HCT116 (cell line): ENCODE measurements at regions not wholly inside any gene's neighbourhood (a gene's known extent, or its start where the extent isn't known, plus 50 kb on each side); places are given as distances from the start of the nearest gene placed in this dataset.
"Not testable (repeated sequence)": the region's sequence is repeated elsewhere in the genome, so short reads cannot be mapped to it uniquely, and the experiment has no call there.

Experiments
- ATAC-seq: fragments of 200-7000 bp; cut with Tn5 transposase; 2 replicates; pipeline ENCODE4 v1.9.1; 2020; ENCODE audit warnings: mild to moderate bottlenecking, moderate library complexity
- BruUV-seq: library from RNA; stranded (reverse); fragments of 400-500 nt; replicated peaks from 2 replicates; lab custom pipeline; 2021; lab: Mats Ljungman, UMichigan
- CTCF ChIA-PET: fragments of 300-600 bp; sonication (Branson Sonifier 250); formaldehyde crosslinking; loops from one replicate; lab custom pipeline; 2021; ENCODE audit warnings: antibody characterized with exemption; lab: Charles Lee
- POLR2A ChIA-PET: fragments of 300-600, 350-600 bp; sonication (Branson Sonifier 250); formaldehyde crosslinking; loops from one replicate; lab custom pipeline; 2021; ENCODE audit warnings: antibody characterized with exemption; lab: Charles Lee
- RAD21 ChIA-PET, 2 experiments: fragments of 300-600 bp; sonication (Branson Sonifier 250); formaldehyde crosslinking; loops; one replicate each; lab custom pipeline; 2023; ENCODE audit warnings: low total read pairs in 2 of 2; ENCODE audit not compliant: uncharacterized antibody in 2 of 2, unreplicated experiment in 2 of 2, low non-redundant PET in 1 of 2; lab: Charles Lee
- DNase-seq: peaks from one replicate; pipeline ENCODE4 v3.0.0-alpha.2; 2010; ENCODE audit warnings: low read depth, low spot score
- H2AFZ ChIP-seq: fragments of 200-600 bp; shearing (Covaris generic), sonication (generic); 2 replicates; pipeline ENCODE4 v1.6.1; 2017; ENCODE audit warnings: low read depth, mixed run types, mixed read lengths, antibody characterized with exemption, low read length; ENCODE audit not compliant: poor library complexity, severe bottlenecking
- H3K27ac ChIP-seq: 2 replicates; pipeline ENCODE4 v1.5.1; 2012; ENCODE audit warnings: low read depth, low read length
- H3K27me3 ChIP-seq: fragments of 200-600 bp; sonication (generic); 2 replicates; pipeline ENCODE4 v1.6.1; 2016; ENCODE audit warnings: mixed run types, low read length, mixed read lengths; ENCODE audit not compliant: insufficient read depth
- H3K36me3 ChIP-seq, 2 experiments: fragments of 200-500 bp in 1 of 2; fragments of 200-600 bp in 1 of 2; sonication (Bioruptor generic) in 1 of 2; sonication (generic) in 1 of 2; 2 replicates each; pipeline versions ENCODE4 v1.5.1 to v1.6.1; 2014 to 2016; ENCODE audit warnings: low read length in 2 of 2, inconsistent platforms in 1 of 2, mixed read lengths in 1 of 2, mixed run types in 1 of 2; ENCODE audit not compliant: insufficient read depth in 2 of 2, control insufficient read depth in 1 of 2
- H3K4me1 ChIP-seq, 2 experiments: fragments of 200-600 bp in 1 of 2; sonication (generic) in 1 of 2; 2 replicates each; pipeline versions ENCODE4 v1.5.1 to v1.6.1; 2012 to 2017; ENCODE audit warnings: low read length in 2 of 2, inconsistent platforms in 1 of 2, mild to moderate bottlenecking in 1 of 2, mixed read lengths in 1 of 2, mixed run types in 1 of 2, moderate library complexity in 1 of 2; ENCODE audit not compliant: insufficient read depth in 2 of 2, control insufficient read depth in 1 of 2
- H3K4me2 ChIP-seq: fragments of 200-600 bp; sonication (generic); 2 replicates; pipeline ENCODE4 v1.6.1; 2017; ENCODE audit warnings: mixed run types, low read length, mixed read lengths
- H3K4me3 ChIP-seq, 2 experiments: fragments of 200-600 bp in 1 of 2; sonication (generic) in 1 of 2; replicated peaks in 1 of 2; 2 replicates each; pipeline ENCODE4 v1.5.1; 2011 to 2016; ENCODE audit warnings: low read length in 2 of 2, control low read depth in 1 of 2, low read depth in 1 of 2, mild to moderate bottlenecking in 1 of 2, mixed read lengths in 1 of 2, mixed run types in 1 of 2
- H3K79me2 ChIP-seq: fragments of 200-600 bp; sonication (generic); 2 replicates; pipeline ENCODE4 v1.6.1; 2017; ENCODE audit warnings: mild to moderate bottlenecking, mixed run types, low read length, moderate library complexity, mixed read lengths; ENCODE audit not compliant: insufficient read depth
- H3K9ac ChIP-seq: fragments of 200-600 bp; sonication (generic); 2 replicates; pipeline ENCODE4 v1.6.1; 2016; ENCODE audit warnings: low read length, mixed read lengths
- H3K9me2 ChIP-seq: fragments of 200-600 bp; sonication (generic), shearing (Covaris generic); 2 replicates; pipeline ENCODE4 v1.6.1; 2017; ENCODE audit warnings: mixed run types, mild to moderate bottlenecking, moderate library complexity; ENCODE audit not compliant: insufficient read depth
- H3K9me3 ChIP-seq, 2 experiments: fragments of 200-500 bp in 1 of 2; fragments of 200-600 bp in 1 of 2; sonication (Bioruptor generic) in 1 of 2; sonication (generic) in 1 of 2; 2 replicates each; pipeline ENCODE4 v1.6.1; 2014 to 2017; ENCODE audit warnings: low read length in 2 of 2, mixed read lengths in 2 of 2, inconsistent platforms in 1 of 2, low read depth in 1 of 2, mild to moderate bottlenecking in 1 of 2, mixed run types in 1 of 2, moderate library complexity in 1 of 2; ENCODE audit not compliant: control insufficient read depth in 1 of 2, insufficient read depth in 1 of 2
- H4K20me1 ChIP-seq: fragments of 200-600 bp; sonication (generic), shearing (Covaris generic); 2 replicates; pipeline ENCODE4 v1.6.1; 2017; ENCODE audit warnings: mixed run types, mild to moderate bottlenecking, moderate library complexity; ENCODE audit not compliant: insufficient read depth
- ATF3 ChIP-seq: IDR thresholded peaks from 2 replicates; pipeline ENCODE4 v1.6.1; 2012
- CBX3 ChIP-seq: IDR thresholded peaks from 2 replicates; pipeline ENCODE4 v1.6.1; 2012; ENCODE audit warnings: low read depth
- CEBPB ChIP-seq: IDR thresholded peaks from 2 replicates; pipeline ENCODE4 v1.6.1; 2012; ENCODE audit warnings: low read depth
- EGR1 ChIP-seq: IDR thresholded peaks from 2 replicates; pipeline ENCODE4 v1.6.1; 2012; ENCODE audit warnings: low read depth
- EZH2phosphoT487 ChIP-seq: fragments of 200-600 bp; IDR thresholded peaks from 2 replicates; pipeline ENCODE4 v1.6.1; 2018; ENCODE audit warnings: antibody characterized with exemption, borderline replicate concordance
- JUND ChIP-seq: IDR thresholded peaks from 2 replicates; pipeline ENCODE4 v1.6.1; 2012
- POLR2A ChIP-seq: IDR thresholded peaks from 2 replicates; pipeline ENCODE4 v1.7.0; 2011; ENCODE audit warnings: borderline replicate concordance; ENCODE audit not compliant: insufficient read depth, insufficient read length; ENCODE audit errors: extremely low read depth
- RAD21 ChIP-seq: IDR thresholded peaks from 2 replicates; pipeline ENCODE4 v1.6.1; 2012; ENCODE audit warnings: low read depth, mild to moderate bottlenecking
- REST ChIP-seq: IDR thresholded peaks from 2 replicates; pipeline ENCODE4 v1.6.1; 2012; ENCODE audit warnings: low read depth
- SIN3A ChIP-seq: IDR thresholded peaks from 2 replicates; pipeline ENCODE4 v1.6.1; 2012; ENCODE audit warnings: low read depth
- YY1 ChIP-seq: IDR thresholded peaks from 2 replicates; pipeline ENCODE4 v1.6.1; 2011; ENCODE audit warnings: low read length, low read depth, moderate library complexity, mild to moderate bottlenecking; ENCODE audit not compliant: insufficient replicate concordance; ENCODE audit errors: extremely low read depth
- intact Hi-C: fragments of 100-400 bp; cut with micrococcal nuclease; formaldehyde crosslinking; loops from 2 replicates; pipeline ENCODE4 v1.10.0; 2022

- H4K20me1 ChIP-seq, RAD21 ChIA-PET, H3K9me2 ChIP-seq, BruUV-seq, H3K27me3 ChIP-seq, CTCF ChIA-PET, H3K27ac ChIP-seq, intact Hi-C loops, H3K79me2 ChIP-seq, H3K4me1 ChIP-seq, H3K4me3 ChIP-seq, DNase-seq, H2AFZ ChIP-seq, H3K36me3 ChIP-seq, H3K4me2 ChIP-seq, H3K9ac ChIP-seq, H3K9me3 ChIP-seq, POLR2A ChIA-PET, ATAC-seq: not testable (repeated sequence)
Observed at GRCh38 chr11:123344188-123344587, 85.9 kb upstream of the GRAMD1B start.

- no peak overlapping the region for H2AFZ ChIP-seq
- TF ChIP-seq RAD21 (no peak), CEBPB (no peak), EZH2phosphoT487 (no peak), JUND (no peak), POLR2A (no peak), ATF3 (no peak), SIN3A (no peak), EGR1 (no peak), YY1 (no peak), REST (no peak), CBX3 (no peak)
- no peak for DNase-seq
- CTCF ChIA-PET = no interaction called here
- no peaks in the 10 kb centered on the region for H3K79me2 ChIP-seq
- POLR2A ChIA-PET = no interaction called here
- H3K27me3 ChIP-seq = no peaks in the 10 kb centered on the region
- H3K4me3 ChIP-seq = no peak overlapping the region
- no peaks in the 10 kb centered on the region for H3K9me2 ChIP-seq
- H3K9me3 ChIP-seq = no peaks in the 10 kb centered on the region
- no peaks in the 10 kb centered on the region for H3K4me1 ChIP-seq
- no TSS peak for BruUV-seq
- intact Hi-C loops = no loop called here
- H3K36me3 ChIP-seq = no peaks in the 10 kb centered on the region
- RAD21 ChIA-PET = interaction anchor here in 1 of 2 experiments (0.6 kb wide), 1 partner anchor 1398 kb away, joined by 3 read pairs; no protein-coding TSS in a partner anchor
- H3K9ac ChIP-seq = no peak overlapping the region
- ATAC-seq = no peak
- no peaks in the 10 kb centered on the region for H4K20me1 ChIP-seq
- no peak overlapping the region for H3K27ac ChIP-seq
- no peak overlapping the region for H3K4me2 ChIP-seq
Observed at GRCh38 chr11:123338997-123339752, 90.9 kb upstream of the GRAMD1B start.
